K562 (cell line): ENCODE measurements at regions not wholly inside any gene's neighbourhood (a gene's known extent, or its start where the extent isn't known, plus 50 kb on each side); places are given as distances from the start of the nearest gene placed in this dataset.

Experiments used
- ATAC-seq: fragments of 200-7000 bp; cut with Tn5 transposase; 3 replicates; pipeline ENCODE4 v1.9.1; 2020; ENCODE audit warnings: moderate library complexity
- BruUV-seq: library from RNA; stranded (reverse); fragments of 400-500 nt; replicated peaks from 2 replicates; lab custom pipeline; 2021; lab: Mats Ljungman, UMichigan
- CTCF ChIA-PET: fragments of 300-600 bp; formaldehyde crosslinking; extraction: SDS; loops from one replicate; lab custom pipeline; 2021; ENCODE audit warnings: low intra/inter-chr PET ratio; lab: Yijun Ruan, JAX
- POLR2A ChIA-PET: fragments of 300-600, 350-650 bp; sonication (Branson Sonifier 250); formaldehyde crosslinking; extraction: SDS; loops from one replicate; lab custom pipeline; 2021; ENCODE audit warnings: antibody characterized with exemption, inconsistent platforms; lab: Yijun Ruan, JAX
- DNase-seq, 4 experiments: peaks; one replicate each; pipeline versions ENCODE4 v3.0.0 to v3.0.0-alpha.2; 2011 to 2018; ENCODE audit warnings: low spot score in 3 of 4, mixed read lengths in 3 of 4; ENCODE audit errors: extremely low read depth in 1 of 4
- FAIRE-seq: peaks from 2 replicates; lab custom pipeline; 2011; peaks lifted over from hg19 to GRCh38; lab: Jason Lieb, UNC
- H2AFZ ChIP-seq: 2 replicates; pipeline ENCODE4 v1.6.0; 2011; ENCODE audit warnings: low read depth, low read length, control low read depth, inconsistent platforms
- H3K27ac ChIP-seq: fragments of 200-600 bp; 3 replicates; pipeline ENCODE4 v1.8.0; 2011; ENCODE audit warnings: low read depth, mild to moderate bottlenecking, control low read depth, inconsistent platforms, low read length, moderate library complexity, mixed read lengths; ENCODE audit errors: extremely low read depth
- H3K27me3 ChIP-seq, 2 experiments: fragments of 300-600 bp in 1 of 2; 2 replicates in 1 of 2; 3 replicates in 1 of 2; pipeline versions ENCODE4 v1.6.0 to v1.8.0; 2011; ENCODE audit warnings: inconsistent platforms in 2 of 2, low read length in 2 of 2, mild to moderate bottlenecking in 1 of 2, mixed read lengths in 1 of 2, moderate library complexity in 1 of 2; ENCODE audit not compliant: control insufficient read depth in 2 of 2, insufficient read depth in 2 of 2
- H3K36me3 ChIP-seq: fragments of 300-600 bp; 3 replicates; pipeline ENCODE4 v1.8.0; 2011; ENCODE audit warnings: mild to moderate bottlenecking, low read length, inconsistent platforms; ENCODE audit not compliant: control insufficient read depth, insufficient read depth
- H3K4me1 ChIP-seq, 2 experiments: fragments of 200-600 bp in 1 of 2; replicated peaks in 1 of 2; 2 replicates in 1 of 2; 3 replicates in 1 of 2; pipeline versions ENCODE4 v1.5.1 to v1.8.0; 2011; ENCODE audit warnings: inconsistent platforms in 2 of 2, low read length in 2 of 2, mild to moderate bottlenecking in 1 of 2, mixed read lengths in 1 of 2, moderate library complexity in 1 of 2; ENCODE audit not compliant: control insufficient read depth in 2 of 2, insufficient read depth in 2 of 2
- H3K4me2 ChIP-seq: 2 replicates; pipeline ENCODE4 v1.6.1; 2011; ENCODE audit warnings: low read length, control low read depth, inconsistent platforms, mixed read lengths; ENCODE audit not compliant: insufficient read depth
- H3K4me3 ChIP-seq: fragments of 200-600 bp; sonication (generic), shearing (Covaris generic); 2 replicates; pipeline ENCODE4 v1.5.1; 2016; ENCODE audit warnings: control low read depth, inconsistent platforms
- H3K79me2 ChIP-seq: fragments of 200-600 bp; 3 replicates; pipeline ENCODE4 v1.8.0; 2011; ENCODE audit warnings: low read length, inconsistent platforms; ENCODE audit not compliant: control insufficient read depth, insufficient read depth
- H3K9ac ChIP-seq, 2 experiments: 2 replicates each; pipeline versions ENCODE4 v1.6.0 to v1.6.1; 2011; ENCODE audit warnings: low read depth in 2 of 2, low read length in 2 of 2, control low read depth in 1 of 2, inconsistent platforms in 1 of 2, mild to moderate bottlenecking in 1 of 2, mixed read lengths in 1 of 2; ENCODE audit not compliant: insufficient read depth in 1 of 2
- H3K9me1 ChIP-seq: one replicate; pipeline ENCODE4 v1.6.0; 2011; ENCODE audit warnings: inconsistent platforms, mild to moderate bottlenecking, low read length, moderate library complexity; ENCODE audit not compliant: control insufficient read depth, insufficient read depth
- H3K9me3 ChIP-seq: replicated peaks from 2 replicates; pipeline ENCODE4 v1.5.1; 2011; ENCODE audit warnings: low read depth, low read length, inconsistent platforms; ENCODE audit not compliant: control insufficient read depth, insufficient read depth
- H4K20me1 ChIP-seq: replicated peaks from 2 replicates; pipeline ENCODE4 v1.6.1; 2011; ENCODE audit warnings: low read length, inconsistent platforms, mixed read lengths; ENCODE audit not compliant: control insufficient read depth, insufficient read depth
- ARHGAP35 ChIP-seq: fragments of 450-650 bp; IDR thresholded peaks from 2 replicates; pipeline ENCODE4 v1.6.1; 2018; ENCODE audit not compliant: partially characterized antibody
- ETV6 ChIP-seq, 3 experiments: fragments of 150-350 bp in 1 of 3; sonication (generic) in 1 of 3; formaldehyde crosslinking in 1 of 3; IDR thresholded peaks; 2 replicates each; pipeline versions ENCODE4 v1.6.1 to v1.8.0; 2014 to 2022; ENCODE audit warnings: borderline replicate concordance in 2 of 3, low read depth in 2 of 3, antibody characterized with exemption in 1 of 3, low read length in 1 of 3, mild to moderate bottlenecking in 1 of 3, missing genetic modification reagents in 1 of 3
- HES1 ChIP-seq: fragments of 450-650 bp; IDR thresholded peaks from 2 replicates; pipeline ENCODE4 v1.6.1; 2016; ENCODE audit warnings: low read depth, mild to moderate bottlenecking, moderate library complexity
- MIER1 ChIP-seq: fragments of 450-650 bp; IDR thresholded peaks from 2 replicates; pipeline ENCODE4 v1.6.1; 2016; ENCODE audit warnings: antibody characterized with exemption, mild to moderate bottlenecking, low read depth
- NCOA6 ChIP-seq: fragments of 450-650 bp; IDR thresholded peaks from 2 replicates; pipeline ENCODE4 v1.6.1; 2017; ENCODE audit warnings: mild to moderate bottlenecking
- RBM39 ChIP-seq: fragments of 200-400 bp; formaldehyde crosslinking; optimal IDR thresholded peaks from 2 replicates; pipeline ENCODE3; 2018; ENCODE audit warnings: low read depth, low read length
- XRCC4 ChIP-seq: IDR thresholded peaks from one replicate; pipeline ENCODE4 v1.6.1; 2011; ENCODE audit not compliant: insufficient read depth, insufficient read length; ENCODE audit errors: extremely low read depth
- YY1 ChIP-seq, 3 experiments: IDR thresholded peaks; 2 replicates each; pipeline ENCODE4 v1.6.1; 2011; ENCODE audit warnings: low read length in 2 of 3, mild to moderate bottlenecking in 2 of 3, moderate library complexity in 2 of 3, borderline replicate concordance in 1 of 3, control low read depth in 1 of 3, low read depth in 1 of 3; ENCODE audit not compliant: insufficient read depth in 3 of 3, insufficient replicate concordance in 2 of 3, control insufficient read depth in 1 of 3, insufficient read length in 1 of 3; ENCODE audit errors: extremely low read depth in 1 of 3
- ZMIZ1 ChIP-seq, 2 experiments: fragments of 150-350 bp in 1 of 2; IDR thresholded peaks; 2 replicates each; pipeline ENCODE4 v1.6.1; 2012 to 2016; ENCODE audit warnings: low read depth in 2 of 2, low read length in 2 of 2, mild to moderate bottlenecking in 1 of 2, moderate library complexity in 1 of 2
- ZNF436 ChIP-seq: fragments of 250-450, 450-650 bp; sonication (Bioruptor Pico); formaldehyde crosslinking; IDR thresholded peaks from 2 replicates; pipeline ENCODE4 v1.7.0; 2020; ENCODE audit warnings: mild to moderate bottlenecking
- WGBS: fragments of 100-300 bp; shearing (Covaris generic); methylation state at CpG from one replicate; pipeline ENCODE4 v1.1.6; 2016; ENCODE audit warnings: low coverage, mixed read lengths; ENCODE audit not compliant: insufficient coverage; ENCODE audit errors: missing lambda C conversion rate; 5-methylcytosine and 5-hydroxymethylcytosine counted together
- in situ Hi-C: fragments of 300-500 bp; cut with MboI; formaldehyde crosslinking; loops from 4 replicates; pipeline ENCODE4 v1.15.0; 2018; ENCODE audit warnings: inconsistent platforms, mixed read lengths
- intact Hi-C: fragments of 100-400 bp; cut with micrococcal nuclease; formaldehyde crosslinking; loops from 2 replicates; pipeline ENCODE4 v1.14.2; 2022
- TF ChIP-seq, protein P1 (sequence below): fragments of 450-650 bp; IDR thresholded peaks from 2 replicates; pipeline ENCODE4 v1.6.1; 2016; ENCODE audit warnings: borderline replicate concordance

GRCh38 chrX:99480728-99481127, 929.3 kb downstream of the PCDH19 start (continued):
- TF ChIP-seq, protein P1, sequence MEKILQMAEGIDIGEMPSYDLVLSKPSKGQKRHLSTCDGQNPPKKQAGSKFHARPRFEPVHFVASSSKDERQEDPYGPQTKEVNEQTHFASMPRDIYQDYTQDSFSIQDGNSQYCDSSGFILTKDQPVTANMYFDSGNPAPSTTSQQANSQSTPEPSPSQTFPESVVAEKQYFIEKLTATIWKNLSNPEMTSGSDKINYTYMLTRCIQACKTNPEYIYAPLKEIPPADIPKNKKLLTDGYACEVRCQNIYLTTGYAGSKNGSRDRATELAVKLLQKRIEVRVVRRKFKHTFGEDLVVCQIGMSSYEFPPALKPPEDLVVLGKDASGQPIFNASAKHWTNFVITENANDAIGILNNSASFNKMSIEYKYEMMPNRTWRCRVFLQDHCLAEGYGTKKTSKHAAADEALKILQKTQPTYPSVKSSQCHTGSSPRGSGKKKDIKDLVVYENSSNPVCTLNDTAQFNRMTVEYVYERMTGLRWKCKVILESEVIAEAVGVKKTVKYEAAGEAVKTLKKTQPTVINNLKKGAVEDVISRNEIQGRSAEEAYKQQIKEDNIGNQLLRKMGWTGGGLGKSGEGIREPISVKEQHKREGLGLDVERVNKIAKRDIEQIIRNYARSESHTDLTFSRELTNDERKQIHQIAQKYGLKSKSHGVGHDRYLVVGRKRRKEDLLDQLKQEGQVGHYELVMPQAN, result no peak
- TF ChIP-seq RBM39 (no peak), NCOA6 (no peak), YY1 (IDR thresholded peaks at IDR 0.05; ENCODE audit: borderline replicate concordance in 1 of 3, control insufficient read depth in 1 of 3, extremely low read depth in 1 of 3, insufficient read depth in 3 of 3, insufficient read length in 1 of 3, insufficient replicate concordance in 2 of 3, low read depth in 1 of 3, low read length in 2 of 3) (no peak)

DNA sequence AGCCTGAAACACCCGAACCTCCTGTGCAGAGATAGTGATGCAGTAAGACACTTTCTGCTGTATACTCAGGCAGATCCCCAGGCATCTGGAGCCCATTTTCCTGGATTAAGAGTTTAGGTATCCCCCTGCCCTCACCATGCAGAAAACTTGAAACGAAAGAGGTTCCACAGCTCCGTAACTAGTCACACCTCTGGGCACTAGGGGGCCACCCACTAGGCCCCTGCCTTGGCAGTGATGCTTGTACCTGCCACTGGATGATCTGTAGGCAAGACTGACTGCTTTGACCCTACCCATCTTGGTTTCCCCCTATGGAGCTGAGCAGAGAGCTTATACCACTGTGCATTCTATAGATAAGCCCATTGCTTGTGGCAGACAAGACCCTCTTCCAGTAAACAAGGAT, 940.6 kb downstream of the PCDH19 start:
- Histone ChIP-seq H2AFZ (no peak overlapping the region), H3K9ac (no peak overlapping the region), H3K4me2 (no peak overlapping the region), H3K4me1 (no peaks in the 10 kb centered on the region), H3K27ac (no peak overlapping the region), H3K4me3 (no peak overlapping the region), H3K36me3 (no peaks in the 10 kb centered on the region), H4K20me1 (no peaks in the 10 kb centered on the region), H3K79me2 (no peaks in the 10 kb centered on the region), H3K9me1 (no peaks in the 10 kb centered on the region), H3K27me3 (no peaks in the 10 kb centered on the region), H3K9me3 (no peaks in the 10 kb centered on the region)
- in situ Hi-C loops (no loop called here), intact Hi-C loops (no loop called here)
- ChIA-PET CTCF (no interaction called here), POLR2A (no interaction called here)
- no peak for ATAC-seq
- no peak for DNase-seq
- 0% methylated on average over 3 of the region's 3 CpGs for WGBS
- no TSS peak for BruUV-seq
- FAIRE-seq, result no peak
- TF ChIP-seq ZNF436 (no peak), ARHGAP35 (no peak), XRCC4 (no peak), ETV6 (IDR thresholded peaks at IDR 0.05; ENCODE audit: borderline replicate concordance in 1 of 2, low read depth in 2 of 2, low read length in 1 of 2) (no peak), ETV6 (CRISPR knock-in tag; IDR thresholded peaks at IDR 0.05; ENCODE audit: borderline replicate concordance) (no peak), HES1 (no peak), ZMIZ1 (IDR thresholded peaks at IDR 0.05; ENCODE audit: low read depth in 2 of 2, low read length in 2 of 2) (no peak), MIER1 (no peak)
